Thoracic aorta (tissue), 2 donors: ENCODE measurements at regions not wholly inside any gene's neighbourhood (a gene's known extent, or its start where the extent isn't known, plus 50 kb on each side); places are given as distances from the start of the nearest gene placed in this dataset.

Experiments
- ATAC-seq: fragments of 150-250 bp; one replicate; pipeline ENCODE4 v1.8.0; 2017; ENCODE audit warnings: low read depth; ENCODE audit not compliant: insufficient number of reproducible peaks, low FRiP score
- DNase-seq: peaks from one replicate; pipeline ENCODE4 v3.0.0-alpha.2; 2020; ENCODE audit warnings: low spot score
- H3K27ac ChIP-seq, 2 donors: fragments of 200-600 bp; sonication (generic); 1 replicate in 1 of 2; 2 replicates in 1 of 2; pipeline ENCODE4 v1.5.1; 2016; ENCODE audit warnings: mild to moderate bottlenecking in 2 of 2, moderate library complexity in 2 of 2
- H3K27me3 ChIP-seq: fragments of 200-600 bp; sonication (generic); replicated peaks from 2 replicates; pipeline ENCODE4 v1.6.0; 2016; ENCODE audit warnings: mild to moderate bottlenecking; ENCODE audit not compliant: insufficient read depth
- H3K36me3 ChIP-seq: fragments of 200-600 bp; sonication (generic); one replicate; pipeline ENCODE4 v1.5.1; 2016
- H3K4me1 ChIP-seq, 2 donors: fragments of 200-600 bp; sonication (generic); 1 replicate in 1 of 2; 2 replicates in 1 of 2; pipeline versions ENCODE4 v1.5.1 to v1.6.0; 2016; ENCODE audit warnings: low read depth in 2 of 2, mild to moderate bottlenecking in 1 of 2; ENCODE audit not compliant: control insufficient read depth in 1 of 2
- H3K4me3 ChIP-seq: fragments of 200-600 bp; sonication (generic); 2 replicates; pipeline ENCODE4 v1.5.1; 2016; ENCODE audit warnings: mild to moderate bottlenecking
- H3K9me3 ChIP-seq: fragments of 200-600 bp; sonication (generic); 2 replicates; pipeline ENCODE4 v1.5.1; 2016
- CTCF ChIP-seq: fragments of 200-600 bp; sonication (generic); IDR thresholded peaks from one replicate; pipeline ENCODE4 v1.5.1; 2019; ENCODE audit warnings: antibody characterized with exemption

DNA sequence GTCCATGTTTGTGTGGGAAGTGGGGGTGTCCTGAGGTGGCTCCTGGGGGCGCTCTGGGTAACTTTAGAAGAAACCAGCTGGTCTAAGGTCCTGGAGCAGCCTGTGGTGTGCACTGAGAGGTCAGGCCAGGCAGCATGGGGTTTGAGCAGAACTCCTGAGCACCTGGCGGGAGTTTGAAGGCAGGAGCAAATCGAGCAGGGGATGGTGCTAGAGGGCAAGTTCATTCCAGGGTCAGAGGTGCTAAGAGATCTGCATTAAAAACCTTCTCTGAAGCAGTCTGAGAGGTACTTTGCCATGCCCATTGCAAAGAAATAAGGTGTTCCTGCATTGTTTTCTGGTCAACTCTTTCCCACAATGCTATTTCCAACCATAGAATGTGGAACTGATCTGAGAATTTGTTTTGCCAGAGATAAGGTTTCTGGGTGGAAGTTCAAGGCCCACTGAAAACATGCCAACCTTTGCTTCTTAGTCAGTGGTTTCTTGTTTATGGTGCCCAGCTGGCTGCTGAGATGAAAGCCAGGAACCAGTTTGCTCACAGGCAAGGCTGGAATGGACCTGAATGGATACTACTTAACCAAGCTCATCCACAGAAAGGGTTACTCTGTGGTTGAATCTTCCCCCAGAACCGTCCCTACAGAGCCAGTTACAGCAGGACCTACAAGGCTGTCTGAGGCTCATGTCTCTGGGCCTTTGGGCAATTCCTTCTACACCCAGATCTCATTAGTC is 136.3 kb upstream of the TMEM72 start:
- no peak overlapping the region for H3K4me3 ChIP-seq
- H3K27me3 ChIP-seq, result no peaks in the 10 kb centered on the region
- no peaks in the 10 kb centered on the region for H3K36me3 ChIP-seq
- ATAC-seq (no peak), DNase-seq (no peak)
- no peak for TF ChIP-seq CTCF
- H3K9me3 ChIP-seq, result no peaks in the 10 kb centered on the region
- H3K27ac ChIP-seq, result no peak overlapping the region
- peaks cover 7 to 14% of the 10 kb centered on the region in 2 donors for H3K4me1 ChIP-seq

DNA sequence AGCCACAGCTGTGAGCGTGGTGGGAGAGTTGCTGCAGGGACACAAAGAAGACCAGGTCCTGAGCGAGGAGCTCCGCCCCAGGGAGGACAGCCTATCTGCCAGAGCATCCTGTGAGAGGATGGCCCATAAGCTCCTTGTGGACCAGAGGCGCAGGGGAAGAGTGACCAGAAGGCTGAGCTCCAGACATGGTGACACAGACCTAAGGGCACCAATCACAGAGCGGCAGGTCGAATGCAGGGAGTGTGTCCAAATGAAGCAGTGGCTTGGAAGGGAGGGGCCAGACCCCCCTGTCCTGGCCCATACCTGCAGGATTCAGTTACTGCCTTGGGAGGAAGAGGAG is 135.8 kb upstream of the TMEM72 start:
- Histone ChIP-seq H3K9me3 (no peaks in the 10 kb centered on the region), H3K27me3 (no peaks in the 10 kb centered on the region), H3K27ac (no peak overlapping the region), H3K4me3 (no peak overlapping the region), H3K4me1 (peaks cover 7 to 8% of the 10 kb centered on the region in 2 donors), H3K36me3 (no peaks in the 10 kb centered on the region)
- no peak for DNase-seq
- no peak for ATAC-seq
- TF ChIP-seq CTCF, result no peak

GRCh38 chr10:44776181-44776580 is 135.0 kb upstream of the TMEM72 start:
- TF ChIP-seq CTCF, result no peak
- Histone ChIP-seq H3K27me3 (no peaks in the 10 kb centered on the region), H3K36me3 (no peaks in the 10 kb centered on the region), H3K4me3 (no peak overlapping the region), H3K9me3 (no peaks in the 10 kb centered on the region), H3K27ac (no peak overlapping the region), H3K4me1 (peaks cover 7% of the 10 kb centered on the region in 2 donors)
- ATAC-seq (no peak), DNase-seq (no peak)

DNA sequence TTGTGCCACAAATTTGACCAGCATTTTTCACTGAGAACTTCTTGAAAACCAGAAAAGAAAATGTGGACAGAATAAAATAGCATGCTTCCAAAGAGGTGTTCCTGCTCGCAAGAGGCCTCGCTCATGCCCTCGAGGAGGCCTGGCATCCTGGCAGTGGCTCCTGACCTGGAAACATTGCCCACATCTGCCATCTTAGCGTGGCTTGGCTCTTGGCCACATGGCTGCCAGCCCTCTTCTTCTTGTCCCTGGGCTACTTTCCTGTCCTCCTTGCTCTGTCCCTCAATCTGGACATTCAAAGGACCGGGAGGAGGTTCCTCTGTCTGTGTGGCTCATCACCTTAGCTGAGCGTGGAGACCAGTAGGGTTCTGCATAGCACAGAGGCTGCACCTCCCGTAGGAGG is 131.6 kb upstream of the TMEM72 start:
- no peaks in the 10 kb centered on the region for H3K27me3 ChIP-seq
- ATAC-seq (no peak), DNase-seq (no peak)
- no peak overlapping the region for H3K27ac ChIP-seq
- no peak overlapping the region for H3K4me3 ChIP-seq
- no peak for TF ChIP-seq CTCF
- peaks cover 7% of the 10 kb centered on the region in 2 donors for H3K4me1 ChIP-seq
- H3K36me3 ChIP-seq, result no peaks in the 10 kb centered on the region
- H3K9me3 ChIP-seq, result no peaks in the 10 kb centered on the region

DNA sequence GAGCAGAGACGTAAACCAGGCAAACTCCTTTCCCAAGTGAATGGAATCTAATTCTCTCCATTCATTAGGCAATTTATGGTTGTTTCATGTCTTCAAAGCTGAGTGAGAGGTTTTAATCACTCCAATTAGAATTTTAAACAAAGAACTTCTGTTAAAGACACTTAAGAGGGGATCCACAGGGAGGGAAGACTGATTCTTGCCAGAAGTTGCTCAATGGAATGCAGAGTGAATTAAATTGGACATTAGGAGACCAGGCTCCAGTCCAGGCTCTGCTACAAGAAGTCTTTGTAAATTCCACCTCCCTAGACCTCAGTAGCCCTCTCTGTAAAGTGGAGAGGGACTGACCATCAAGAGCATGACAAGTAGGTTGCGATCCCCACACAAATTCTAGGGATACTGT is 130.7 kb upstream of the TMEM72 start:
- ATAC-seq, result no peak
- Histone ChIP-seq H3K4me3 (no peak overlapping the region), H3K36me3 (no peaks in the 10 kb centered on the region), H3K4me1 (peaks cover 2 to 3% of the 10 kb centered on the region in 2 donors), H3K27ac (no peak overlapping the region), H3K9me3 (no peaks in the 10 kb centered on the region), H3K27me3 (no peaks in the 10 kb centered on the region)
- no peak for DNase-seq
- no peak for TF ChIP-seq CTCF
